ACHN (cell line): ENCODE measurements at regions not wholly inside any gene's neighbourhood (a gene's known extent, or its start where the extent isn't known, plus 50 kb on each side); places are given as distances from the start of the nearest gene placed in this dataset.

Source experiments
- DNase-seq: peaks from one replicate; pipeline ENCODE4 v3.0.0-alpha.2; 2015
- in situ Hi-C: cut with HindIII; loops from 2 replicates; pipeline ENCODE4 v1.10.0; 2017; ENCODE audit warnings: low sequenced_read_pairs, low pct_ligation_motif_present, low pct_unique_long_range_greater_than_20kb

DNA sequence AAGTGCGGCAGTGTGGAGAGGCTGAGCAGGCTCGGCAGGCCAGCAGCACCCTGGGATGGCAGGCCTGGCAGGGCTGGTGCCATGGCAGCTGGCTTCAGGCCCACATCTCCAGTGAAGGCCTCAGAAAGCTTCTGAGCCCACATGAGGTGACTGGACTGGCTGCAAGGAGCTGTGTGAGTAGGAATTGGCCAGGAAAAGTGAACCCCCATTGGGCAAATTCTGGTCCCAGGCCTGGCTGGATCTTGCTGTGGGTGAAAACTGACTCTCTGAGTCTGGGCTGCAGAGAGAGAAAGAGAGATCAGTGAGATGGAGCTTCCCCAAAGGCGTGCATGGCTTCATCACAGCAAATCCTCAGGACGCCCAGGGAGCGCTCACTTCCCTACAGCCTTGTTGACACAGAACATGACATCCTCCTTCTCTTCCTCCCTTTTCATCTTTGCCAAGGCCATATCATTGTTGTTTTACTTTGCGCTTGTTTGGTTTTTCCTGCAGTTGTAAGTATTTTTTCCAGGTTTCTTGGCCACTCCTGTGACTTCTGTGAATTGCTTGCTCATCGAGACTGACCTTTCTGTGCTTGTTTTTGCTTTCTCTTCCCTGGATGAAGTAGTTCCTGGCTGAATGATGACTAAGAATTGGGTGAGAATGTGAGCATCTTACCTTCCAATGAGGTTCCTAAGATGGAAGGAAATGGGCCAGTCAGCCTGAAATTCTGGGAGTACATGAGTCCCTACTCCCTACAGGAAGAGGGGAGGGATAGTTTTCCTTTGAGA is 299.1 kb downstream of the TLE3 start:
- DNase-seq: no peak
- in situ Hi-C loops: no loop called here

GRCh38 chr15:69801144-69801543 is 296.6 kb downstream of the TLE3 start:
- DNase-seq: no peak
- in situ Hi-C loops: no loop called here

- no peak for DNase-seq
These were observed 295.3 kb downstream of the TLE3 start for GRCh38 chr15:69802432-69802831.

GRCh38 chr15:69804786-69805185 is 292.9 kb downstream of the TLE3 start:
- no peak for DNase-seq
- in situ Hi-C loops: no loop called here

More at GRCh38 chr15:69802432-69802831, 295.3 kb downstream of the TLE3 start:
- in situ Hi-C loops: no loop called here

DNA sequence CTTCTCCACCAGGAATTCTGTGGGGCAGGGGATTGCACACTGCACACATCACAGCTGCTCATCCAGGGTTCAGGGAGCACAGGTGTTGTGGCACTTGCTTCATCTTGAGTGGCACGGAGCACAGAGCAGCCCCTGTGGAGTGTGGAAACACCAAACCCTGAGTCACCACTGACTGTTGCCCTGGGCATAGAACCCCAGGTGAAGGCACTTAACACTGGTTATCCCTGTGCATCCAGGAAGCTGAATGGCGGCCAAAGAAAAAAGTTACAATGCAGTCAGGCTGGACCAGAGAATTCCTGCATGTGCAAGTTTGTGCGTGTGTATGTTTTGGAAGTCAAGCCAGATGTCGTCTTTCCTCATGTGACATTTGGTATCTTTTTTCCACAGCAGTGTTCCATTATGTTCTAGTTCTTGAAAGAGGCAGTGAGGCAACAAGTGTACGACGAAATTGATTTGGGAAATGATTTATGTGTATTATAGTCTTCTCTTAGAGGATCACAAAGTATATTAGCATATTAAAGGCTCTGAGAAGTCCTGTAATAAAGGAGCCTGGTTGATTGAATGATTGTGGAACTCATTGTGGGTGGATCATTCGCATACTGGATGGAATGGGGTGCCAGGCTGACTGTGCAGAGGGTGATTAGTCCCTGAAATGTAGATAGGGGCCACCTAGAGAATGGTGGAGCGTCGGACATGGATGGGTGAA is 292.3 kb downstream of the TLE3 start:
- no peak for DNase-seq
- in situ Hi-C loops: no loop called here

GRCh38 chr15:69806287-69806915 is 291.3 kb downstream of the TLE3 start:
- DNase-seq: no peak
- in situ Hi-C loops: no loop called here

- in situ Hi-C loops: no loop called here
- DNase-seq: peak; percentile 8
These were observed 290.0 kb downstream of the TLE3 start for GRCh38 chr15:69807721-69808120.

DNA sequence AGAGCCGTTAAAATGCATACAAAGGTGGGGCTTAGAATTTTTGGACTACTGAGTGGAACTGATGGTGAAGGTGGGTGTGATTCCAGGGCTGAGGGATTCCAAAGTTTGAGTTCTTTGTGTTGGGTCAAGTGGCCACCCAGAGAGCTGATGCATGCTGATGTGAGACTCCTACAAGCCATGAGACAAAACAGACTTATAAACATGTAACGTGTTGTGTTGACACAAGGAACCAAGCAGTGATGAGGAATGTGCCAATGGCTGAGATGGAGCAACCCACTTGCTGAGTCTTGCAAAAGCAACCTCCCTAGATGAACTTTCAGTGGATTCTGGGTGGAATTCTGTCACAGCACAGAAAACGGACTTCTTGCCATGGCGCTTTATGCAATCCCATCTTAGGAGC is 289.0 kb downstream of the TLE3 start:
- DNase-seq: no peak
- in situ Hi-C loops: no loop called here

GRCh38 chr15:69809421-69809820 is 288.3 kb downstream of the TLE3 start:
- DNase-seq: no peak
- in situ Hi-C loops: no loop called here

DNA sequence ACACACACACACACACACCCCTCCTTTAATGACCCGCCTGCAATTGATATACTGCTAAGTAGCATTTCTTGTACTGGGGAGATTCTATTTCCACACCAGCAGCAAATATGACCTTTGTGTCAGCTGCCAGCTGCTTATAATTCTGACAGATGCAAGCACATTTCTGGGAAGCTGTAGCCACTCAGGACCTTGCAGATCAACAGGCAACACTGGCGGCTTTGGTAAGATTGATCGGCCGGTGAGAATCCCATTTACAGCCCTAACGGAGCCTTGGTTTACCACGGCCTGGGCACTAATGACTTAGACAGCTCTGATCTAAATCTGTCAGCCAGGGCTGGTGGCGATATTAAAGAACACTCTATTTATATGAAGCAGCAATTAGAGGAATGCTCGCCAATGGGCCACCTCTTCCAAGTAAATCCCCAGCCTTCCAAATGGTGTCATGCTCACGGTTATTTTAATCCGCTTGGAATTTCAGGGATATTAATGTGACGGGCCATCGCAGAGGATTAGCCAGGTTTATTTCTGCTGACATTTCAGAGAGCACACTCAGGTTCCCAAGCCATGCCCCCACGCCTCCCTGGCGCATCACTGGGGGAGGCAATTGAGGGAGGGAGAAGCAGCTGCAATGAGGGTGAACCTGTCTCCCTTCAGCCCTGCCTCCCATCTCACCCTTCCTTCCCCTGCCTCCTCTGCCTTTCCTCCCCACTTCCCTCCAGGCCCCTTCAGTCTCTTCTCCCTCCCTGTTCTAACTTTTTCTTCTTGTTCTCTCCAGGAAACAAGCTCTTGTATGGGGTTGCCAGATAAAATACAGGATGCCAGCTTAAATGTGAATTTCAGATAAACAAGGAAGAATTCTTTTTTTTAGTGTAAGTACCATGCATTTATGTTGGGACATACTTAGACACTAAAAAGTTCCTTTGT is 287.0 kb downstream of the TLE3 start:
- in situ Hi-C loops: no loop called here
- no peak for DNase-seq

DNA sequence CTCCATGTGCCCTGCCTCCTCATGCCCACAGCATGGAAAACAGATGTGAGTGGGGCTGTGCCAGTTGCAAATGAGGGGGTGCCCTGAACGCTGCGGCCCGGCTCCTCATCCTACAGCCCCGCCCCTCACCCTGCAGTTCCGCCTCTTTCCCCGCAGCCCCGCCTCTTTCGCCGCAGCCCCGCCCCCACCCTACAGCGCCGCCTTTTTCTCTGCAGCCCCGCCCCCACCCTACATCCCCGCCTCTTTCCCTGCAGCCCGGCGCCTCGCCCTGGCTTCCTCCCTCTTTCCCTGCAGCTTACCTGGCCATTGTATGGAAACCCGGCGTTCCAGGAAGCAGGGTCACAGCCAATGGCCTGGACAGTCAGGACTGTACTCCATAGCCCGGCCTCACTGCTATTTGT is 284.9 kb downstream of the TLE3 start:
- no peak for DNase-seq
- in situ Hi-C loops: no loop called here

DNA sequence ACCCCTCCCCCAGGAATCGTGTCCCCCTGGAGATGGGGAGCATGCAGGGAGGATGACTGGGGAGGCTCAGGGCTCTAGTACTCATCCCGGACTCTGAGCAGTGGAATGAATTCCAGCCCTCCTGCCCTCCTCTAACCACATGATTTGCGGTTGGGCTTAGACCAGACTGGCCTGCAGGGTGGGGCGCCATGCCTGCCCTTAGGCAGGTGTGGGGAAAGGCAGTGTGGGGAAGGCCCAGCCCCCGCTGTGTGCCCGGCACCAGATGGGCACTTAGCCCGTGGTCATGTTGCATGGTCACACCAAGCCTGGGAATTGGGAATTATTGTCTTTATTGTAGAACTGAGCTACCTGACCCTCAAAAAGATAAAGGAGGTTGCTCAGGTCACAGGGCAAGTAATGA is 283.8 kb downstream of the TLE3 start:
- DNase-seq: no peak
- in situ Hi-C loops: no loop called here

DNA sequence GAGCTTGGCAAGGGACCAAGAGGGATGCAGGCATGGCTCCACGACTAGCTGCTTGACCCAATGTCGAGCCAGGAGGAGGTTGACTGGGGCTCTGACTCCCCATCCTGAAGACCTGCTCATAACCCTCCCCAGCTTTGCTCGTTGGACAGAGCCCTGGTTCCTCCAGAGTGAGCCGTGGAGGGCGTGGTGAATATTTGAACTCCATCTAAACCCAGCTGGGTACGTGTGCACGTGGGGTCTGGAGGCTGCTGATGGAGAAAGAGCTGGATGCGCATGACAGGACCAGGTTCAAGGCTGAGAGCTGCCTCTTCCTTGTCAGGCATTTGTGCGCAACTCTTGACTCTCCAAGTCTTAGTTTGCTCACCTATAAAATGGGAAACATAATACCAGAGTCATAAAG is 282.8 kb downstream of the TLE3 start:
- no peak for DNase-seq
- in situ Hi-C loops: no loop called here

- in situ Hi-C loops: no loop called here
These were observed 281.9 kb downstream of the TLE3 start for GRCh38 chr15:69815793-69816192.

DNA sequence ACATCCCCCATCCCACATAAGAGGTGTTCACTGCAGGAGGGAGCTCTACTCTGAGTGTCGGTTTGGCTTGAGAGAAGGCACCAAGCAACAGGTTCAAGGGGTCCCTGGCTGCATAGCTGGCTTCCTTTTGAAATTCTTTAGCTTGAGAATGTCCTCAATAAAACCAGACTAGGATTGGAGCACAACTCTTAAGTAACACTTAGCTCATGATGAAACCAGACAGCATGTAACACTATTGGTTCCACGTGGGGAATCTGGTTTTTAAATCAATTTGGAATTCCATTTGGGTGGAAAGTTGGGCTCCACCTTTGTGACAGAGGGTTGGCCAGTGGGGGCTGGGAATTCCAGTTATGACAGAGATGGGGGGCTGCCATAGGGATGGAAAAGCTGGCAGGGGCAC is 281.2 kb downstream of the TLE3 start:
- no peak for DNase-seq
- in situ Hi-C loops: no loop called here

More at GRCh38 chr15:69815793-69816192, 281.9 kb downstream of the TLE3 start:
- DNase-seq: no peak

- DNase-seq: no peak
- in situ Hi-C loops: no loop called here
These were observed 279.2 kb downstream of the TLE3 start for GRCh38 chr15:69818529-69818928.

GRCh38 chr15:69819371-69819770 is 278.3 kb downstream of the TLE3 start:
- in situ Hi-C loops: no loop called here
- DNase-seq: no peak

- in situ Hi-C loops: no loop called here
- no peak for DNase-seq
These were observed 276.9 kb downstream of the TLE3 start for GRCh38 chr15:69820819-69821218.
